ENCODE measurements at regions not wholly inside any gene's neighbourhood (a gene's known extent, or its start where the extent isn't known, plus 50 kb on each side); places are given as distances from the start of the nearest gene placed in this dataset.

DNA sequence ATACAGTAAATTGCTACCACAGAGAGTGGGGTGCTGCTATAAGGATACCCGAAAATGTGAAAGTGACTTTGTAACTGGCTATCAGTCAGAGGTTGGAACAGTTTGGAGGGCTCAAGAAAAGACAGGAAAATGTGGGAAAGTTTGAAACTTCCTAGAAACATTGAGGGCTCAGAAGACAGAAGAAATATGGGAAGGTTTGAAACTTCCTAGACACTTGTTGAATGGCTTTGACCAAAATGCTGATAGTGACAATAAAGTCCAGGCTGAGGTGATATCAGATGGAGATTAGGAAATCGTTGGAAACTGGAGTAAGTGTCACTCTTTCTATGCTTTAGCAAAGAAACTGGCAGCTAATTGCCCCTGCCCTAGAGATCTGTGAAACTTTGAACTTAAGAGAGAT, 1158.6 kb upstream of the CDH6 start:
- no peak for DNase-seq (ENCODE audit: low spot score)
- no peaks in the 10 kb centered on the region for H3K27me3 ChIP-seq (replicated peaks; ENCODE audit: insufficient read depth)
- H3K9me3 ChIP-seq = no peaks in the 10 kb centered on the region
- intact Hi-C loops (cut with DNase I) = no loop called here
- 67% methylated on average over 2 of the region's 2 CpGs for WGBS
- H3K4me1 ChIP-seq (replicated peaks) = no peaks in the 10 kb centered on the region
- TF ChIP-seq, protein P1, sequence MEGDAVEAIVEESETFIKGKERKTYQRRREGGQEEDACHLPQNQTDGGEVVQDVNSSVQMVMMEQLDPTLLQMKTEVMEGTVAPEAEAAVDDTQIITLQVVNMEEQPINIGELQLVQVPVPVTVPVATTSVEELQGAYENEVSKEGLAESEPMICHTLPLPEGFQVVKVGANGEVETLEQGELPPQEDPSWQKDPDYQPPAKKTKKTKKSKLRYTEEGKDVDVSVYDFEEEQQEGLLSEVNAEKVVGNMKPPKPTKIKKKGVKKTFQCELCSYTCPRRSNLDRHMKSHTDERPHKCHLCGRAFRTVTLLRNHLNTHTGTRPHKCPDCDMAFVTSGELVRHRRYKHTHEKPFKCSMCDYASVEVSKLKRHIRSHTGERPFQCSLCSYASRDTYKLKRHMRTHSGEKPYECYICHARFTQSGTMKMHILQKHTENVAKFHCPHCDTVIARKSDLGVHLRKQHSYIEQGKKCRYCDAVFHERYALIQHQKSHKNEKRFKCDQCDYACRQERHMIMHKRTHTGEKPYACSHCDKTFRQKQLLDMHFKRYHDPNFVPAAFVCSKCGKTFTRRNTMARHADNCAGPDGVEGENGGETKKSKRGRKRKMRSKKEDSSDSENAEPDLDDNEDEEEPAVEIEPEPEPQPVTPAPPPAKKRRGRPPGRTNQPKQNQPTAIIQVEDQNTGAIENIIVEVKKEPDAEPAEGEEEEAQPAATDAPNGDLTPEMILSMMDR (IDR thresholded peaks at IDR 0.05) = no peak
- TF ChIP-seq POLR2AphosphoS5 (IDR thresholded peaks at IDR 0.05) = no peak
- H3K36me3 ChIP-seq = no peaks in the 10 kb centered on the region
- H3K4me3 ChIP-seq = no peak overlapping the region
- no peak overlapping the region for H3K27ac ChIP-seq

DNA sequence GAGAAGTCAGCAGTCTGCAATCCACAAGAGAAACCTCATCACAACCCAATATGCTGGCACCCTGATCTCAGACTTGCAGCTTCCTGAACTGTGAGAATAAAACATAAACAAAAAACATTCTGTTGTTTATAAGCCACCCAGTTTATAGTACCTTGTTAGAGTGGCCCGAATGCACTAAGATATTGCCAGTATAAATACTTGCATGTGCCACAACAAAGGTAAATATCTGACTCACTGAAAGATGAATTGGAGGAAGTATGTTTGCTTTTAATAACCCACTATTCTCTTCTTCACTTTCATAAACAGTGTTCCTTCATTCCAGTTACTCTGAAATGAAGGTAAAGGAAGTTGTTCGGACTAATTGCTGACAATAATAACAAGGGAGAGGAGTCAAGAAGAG, 1163.4 kb upstream of the CDH6 start:
- Histone ChIP-seq H3K4me3 (no peak overlapping the region), H3K4me1 (replicated peaks) (no peaks in the 10 kb centered on the region), H3K36me3 (no peaks in the 10 kb centered on the region), H3K9me3 (no peaks in the 10 kb centered on the region), H3K27me3 (replicated peaks; ENCODE audit: insufficient read depth) (no peaks in the 10 kb centered on the region), H3K27ac (no peak overlapping the region)
- no peak for DNase-seq (ENCODE audit: low spot score)
- TF ChIP-seq, protein P1 (IDR thresholded peaks at IDR 0.05) = no peak
- TF ChIP-seq POLR2AphosphoS5 (IDR thresholded peaks at IDR 0.05) = no peak
- no peak for TF ChIP-seq POLR2A (IDR thresholded peaks at IDR 0.05)
- intact Hi-C loops (cut with DNase I) = no loop called here
- WGBS = 45% methylated on average over 2 of the region's 2 CpGs

DNA sequence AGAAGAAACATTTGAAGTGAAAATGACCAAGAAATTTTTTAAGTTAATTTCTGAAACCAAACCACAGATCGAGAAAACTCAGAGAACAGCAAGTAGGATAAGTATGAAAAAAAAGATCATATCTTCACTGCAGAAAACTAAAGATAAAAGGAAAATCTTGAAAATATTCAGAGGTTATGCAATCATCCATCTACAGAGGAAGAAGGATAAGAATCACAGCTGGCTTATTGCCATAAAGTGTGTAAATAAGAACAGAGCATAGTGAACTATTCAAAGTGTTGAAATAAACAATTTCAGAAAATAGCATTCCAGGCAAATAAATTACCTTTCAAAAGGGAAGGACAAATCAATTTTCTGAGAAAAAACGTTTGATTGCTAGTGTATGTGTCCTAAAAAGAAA, 1191.7 kb upstream of the CDH6 start:
- TF ChIP-seq POLR2AphosphoS5 (IDR thresholded peaks at IDR 0.05) (no peak), POLR2A (IDR thresholded peaks at IDR 0.05) (no peak)
- TF ChIP-seq, protein P1 (IDR thresholded peaks at IDR 0.05) = no peak
- H3K27ac ChIP-seq = no peak overlapping the region
- intact Hi-C loops (cut with DNase I) = no loop called here
- no peaks in the 10 kb centered on the region for H3K9me3 ChIP-seq
- no peaks in the 10 kb centered on the region for H3K27me3 ChIP-seq (replicated peaks; ENCODE audit: insufficient read depth)
- no peak overlapping the region for H3K4me3 ChIP-seq
- WGBS = 40% methylated on average over 2 of the region's 2 CpGs
- H3K36me3 ChIP-seq = no peaks in the 10 kb centered on the region
- H3K4me1 ChIP-seq (replicated peaks) = no peaks in the 10 kb centered on the region
- no peak for DNase-seq (ENCODE audit: low spot score)

DNA sequence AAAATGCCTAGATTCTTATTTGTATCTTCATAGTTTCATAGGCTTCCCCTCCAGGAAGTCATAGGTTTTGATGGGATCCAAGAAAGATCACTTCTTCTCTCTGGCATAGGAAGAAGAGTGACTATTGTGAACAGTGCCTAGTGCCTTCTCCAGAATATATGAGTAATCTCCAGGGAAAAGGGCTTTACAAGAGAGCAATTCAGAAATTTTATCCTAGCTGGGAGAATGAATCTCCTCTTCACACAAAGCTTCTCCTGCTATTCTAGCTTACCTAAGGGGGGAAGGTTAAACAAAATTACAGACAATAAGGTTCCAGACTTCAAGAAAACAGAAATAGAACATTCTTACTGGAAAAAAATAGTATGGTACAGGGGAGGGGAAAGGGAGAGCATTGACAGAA, 1193.3 kb upstream of the CDH6 start:
- DNase-seq (ENCODE audit: low spot score) = no peak
- intact Hi-C loops (cut with DNase I) = no loop called here
- no peak overlapping the region for H3K27ac ChIP-seq
- H3K36me3 ChIP-seq = no peaks in the 10 kb centered on the region
- H3K27me3 ChIP-seq (replicated peaks; ENCODE audit: insufficient read depth) = no peaks in the 10 kb centered on the region
- no peaks in the 10 kb centered on the region for H3K4me1 ChIP-seq (replicated peaks)
- no peaks in the 10 kb centered on the region for H3K9me3 ChIP-seq
- TF ChIP-seq POLR2AphosphoS5 (IDR thresholded peaks at IDR 0.05) = no peak
- no peak for TF ChIP-seq POLR2A (IDR thresholded peaks at IDR 0.05)
- TF ChIP-seq, protein P1 (IDR thresholded peaks at IDR 0.05) = no peak
- H3K4me3 ChIP-seq = no peak overlapping the region

DNA sequence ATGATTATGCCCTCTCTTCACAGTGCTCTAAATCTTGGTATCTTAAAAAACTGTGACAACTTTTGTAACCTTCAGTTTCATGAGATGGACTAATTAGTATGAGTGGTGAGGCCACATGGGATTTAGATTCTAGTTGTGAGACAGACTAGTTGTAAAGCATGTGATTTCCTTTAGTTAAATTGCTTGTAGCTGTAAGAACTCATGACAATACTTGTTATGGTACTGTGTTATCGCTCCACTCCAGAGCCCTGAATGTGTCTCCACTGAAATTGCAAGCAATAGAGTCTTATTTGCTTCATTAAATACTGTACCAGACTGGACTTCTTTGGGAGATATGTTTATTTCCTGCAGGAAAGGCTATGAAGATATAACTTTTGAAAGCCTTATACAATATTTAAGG, 1198.3 kb upstream of the CDH6 start:
- DNase-seq (ENCODE audit: low spot score) = no peak
- intact Hi-C loops (cut with DNase I) = no loop called here
- no peaks in the 10 kb centered on the region for H3K27me3 ChIP-seq (replicated peaks; ENCODE audit: insufficient read depth)
- TF ChIP-seq POLR2A (IDR thresholded peaks at IDR 0.05) (no peak), POLR2AphosphoS5 (IDR thresholded peaks at IDR 0.05) (no peak)
- TF ChIP-seq, protein P1 (IDR thresholded peaks at IDR 0.05) = no peak
- no peak overlapping the region for H3K27ac ChIP-seq
- no peaks in the 10 kb centered on the region for H3K36me3 ChIP-seq
- H3K9me3 ChIP-seq = no peaks in the 10 kb centered on the region
- no peak overlapping the region for H3K4me3 ChIP-seq
- 89% methylated on average over 1 of the region's 1 CpG for WGBS
- no peaks in the 10 kb centered on the region for H3K4me1 ChIP-seq (replicated peaks)

All from prostate gland (tissue), 2 donors.